Germinal center (tissue), 1 donor: ENCODE measurements at regions not wholly inside any gene's neighbourhood (a gene's known extent, or its start where the extent isn't known, plus 50 kb on each side); places are given as distances from the start of the nearest gene placed in this dataset.

ENCODE experiments used
- DNase-seq: peaks from one replicate; pipeline ENCODE4 v3.0.0; 2012; ENCODE audit warnings: mixed read lengths, low spot score

GRCh38 chr11:115036406-115037180, 358.3 kb downstream of the NXPE2 start:
- no peak for DNase-seq

GRCh38 chr11:115042002-115042401, 363.7 kb downstream of the NXPE2 start:
- no peak for DNase-seq

GRCh38 chr11:115047631-115048030, 369.3 kb downstream of the NXPE2 start:
- no peak for DNase-seq

GRCh38 chr11:115049796-115050195, 371.5 kb downstream of the NXPE2 start:
- DNase-seq: no peak

- no peak for DNase-seq
These were observed 372.4 kb downstream of the NXPE2 start for GRCh38 chr11:115050756-115051155.

- DNase-seq: no peak
These were observed 373.7 kb downstream of the NXPE2 start for GRCh38 chr11:115051938-115052590.

GRCh38 chr11:115052601-115053000, 374.3 kb downstream of the NXPE2 start:
- DNase-seq: no peak

GRCh38 chr11:115054570-115055538, 376.5 kb downstream of the NXPE2 start:
- no peak for DNase-seq

- DNase-seq: no peak
These were observed 378.2 kb downstream of the NXPE2 start for GRCh38 chr11:115056514-115056913.

- DNase-seq: no peak
These were observed 382.5 kb downstream of the NXPE2 start for GRCh38 chr11:115060840-115061239.

- DNase-seq: no peak
These were observed 387.0 kb downstream of the NXPE2 start for GRCh38 chr11:115065314-115065713.

GRCh38 chr11:115065830-115066664, 387.7 kb downstream of the NXPE2 start:
- no peak for DNase-seq

- no peak for DNase-seq
These were observed 389.1 kb downstream of the NXPE2 start for GRCh38 chr11:115067471-115067870.

- DNase-seq: no peak
These were observed 389.7 kb downstream of the NXPE2 start for GRCh38 chr11:115067900-115068530.

GRCh38 chr11:115069599-115069998, 391.3 kb downstream of the NXPE2 start:
- DNase-seq: no peak

- no peak for DNase-seq
These were observed 397.0 kb downstream of the NXPE2 start for GRCh38 chr11:115075356-115075755.

- no peak for DNase-seq
These were observed 399.4 kb downstream of the NXPE2 start for GRCh38 chr11:115077740-115078139.

- DNase-seq: no peak
These were observed 400.4 kb downstream of the NXPE2 start for GRCh38 chr11:115078461-115079438.

GRCh38 chr11:115080923-115081680, 402.8 kb downstream of the NXPE2 start:
- no peak for DNase-seq
